Nucleus accumbens (tissue), 56 donors: ENCODE measurements at regions not wholly inside any gene's neighbourhood (a gene's known extent, or its start where the extent isn't known, plus 50 kb on each side); places are given as distances from the start of the nearest gene placed in this dataset.
"Not testable (repeated sequence)": the region's sequence is repeated elsewhere in the genome, so short reads cannot be mapped to it uniquely, and the experiment has no call there.

ENCODE experiments used
- DNase-seq, 56 donors: peaks; one replicate each; lab custom pipeline; 2025; lab: John Stamatoyannopoulos, UW

GRCh38 chr1:171397851-171398469 is 84.0 kb downstream of the FMO4 start:
- DNase-seq: no peak

GRCh38 chr1:171403393-171403792 is 81.9 kb upstream of the PRRC2C start:
- DNase-seq: no peak

GRCh38 chr1:171405391-171405714 is 80.0 kb upstream of the PRRC2C start:
- DNase-seq: no peak

- not testable (repeated sequence) for DNase-seq
Observed at GRCh38 chr1:171413557-171413956, 71.8 kb upstream of the PRRC2C start.

GRCh38 chr1:171418546-171418945 is 66.8 kb upstream of the PRRC2C start:
- no peak for DNase-seq

- no peak for DNase-seq
Observed at GRCh38 chr1:171420810-171421209, 64.5 kb upstream of the PRRC2C start.

- DNase-seq: no peak
Observed at GRCh38 chr1:171421413-171422020, 63.8 kb upstream of the PRRC2C start.

GRCh38 chr1:171422511-171422910 is 62.8 kb upstream of the PRRC2C start:
- no peak for DNase-seq

- DNase-seq: no peak
Observed at GRCh38 chr1:171424494-171424893, 60.8 kb upstream of the PRRC2C start.

- DNase-seq: peak in 3 of 56 donors; percentile 2 to 13 (median 4)
Observed at GRCh38 chr1:171426645-171427044, 58.7 kb upstream of the PRRC2C start.

GRCh38 chr1:171427852-171428471 is 57.4 kb upstream of the PRRC2C start:
- no peak for DNase-seq

GRCh38 chr1:171429137-171429536 is 56.2 kb upstream of the PRRC2C start:
- DNase-seq: no peak

- no peak for DNase-seq
Observed at GRCh38 chr1:171431994-171432393, 53.3 kb upstream of the PRRC2C start.

GRCh38 chr1:171432473-171432872 is 52.9 kb upstream of the PRRC2C start:
- DNase-seq: no peak

- no peak for DNase-seq
Observed at GRCh38 chr1:171433451-171433850, 51.9 kb upstream of the PRRC2C start.

- no peak for DNase-seq
Observed at GRCh38 chr1:171434717-171435346, 50.5 kb upstream of the PRRC2C start.
